ENCODE measurements at regions not wholly inside any gene's neighbourhood (a gene's known extent, or its start where the extent isn't known, plus 50 kb on each side); places are given as distances from the start of the nearest gene placed in this dataset.

DNA sequence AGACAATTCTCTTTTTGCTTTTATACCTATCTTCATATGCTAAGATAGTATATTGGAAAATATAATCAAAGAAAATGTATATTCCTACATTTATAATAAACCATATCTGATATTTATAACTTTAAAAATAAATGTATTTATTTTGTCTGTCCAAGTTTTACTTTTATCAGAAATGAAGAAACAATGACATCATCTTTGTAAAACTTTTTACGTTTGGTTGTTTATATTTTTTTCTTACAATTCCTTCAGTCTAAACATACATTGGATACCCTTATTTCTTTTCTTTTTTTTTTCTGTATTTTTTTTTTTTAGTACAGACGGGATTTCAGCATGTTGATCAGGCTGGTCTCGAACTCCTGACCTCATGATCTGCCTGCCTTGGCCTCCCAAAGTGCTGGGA is 1577.0 kb upstream of the SLC39A10 start:
- TF ChIP-seq, protein P1, sequence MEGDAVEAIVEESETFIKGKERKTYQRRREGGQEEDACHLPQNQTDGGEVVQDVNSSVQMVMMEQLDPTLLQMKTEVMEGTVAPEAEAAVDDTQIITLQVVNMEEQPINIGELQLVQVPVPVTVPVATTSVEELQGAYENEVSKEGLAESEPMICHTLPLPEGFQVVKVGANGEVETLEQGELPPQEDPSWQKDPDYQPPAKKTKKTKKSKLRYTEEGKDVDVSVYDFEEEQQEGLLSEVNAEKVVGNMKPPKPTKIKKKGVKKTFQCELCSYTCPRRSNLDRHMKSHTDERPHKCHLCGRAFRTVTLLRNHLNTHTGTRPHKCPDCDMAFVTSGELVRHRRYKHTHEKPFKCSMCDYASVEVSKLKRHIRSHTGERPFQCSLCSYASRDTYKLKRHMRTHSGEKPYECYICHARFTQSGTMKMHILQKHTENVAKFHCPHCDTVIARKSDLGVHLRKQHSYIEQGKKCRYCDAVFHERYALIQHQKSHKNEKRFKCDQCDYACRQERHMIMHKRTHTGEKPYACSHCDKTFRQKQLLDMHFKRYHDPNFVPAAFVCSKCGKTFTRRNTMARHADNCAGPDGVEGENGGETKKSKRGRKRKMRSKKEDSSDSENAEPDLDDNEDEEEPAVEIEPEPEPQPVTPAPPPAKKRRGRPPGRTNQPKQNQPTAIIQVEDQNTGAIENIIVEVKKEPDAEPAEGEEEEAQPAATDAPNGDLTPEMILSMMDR (conservative IDR thresholded peaks at IDR 0.05) = no peak
- TF ChIP-seq EZH2 (IDR thresholded peaks at IDR 0.05; ENCODE audit: low read depth) = no peak

Measured in PC-9 (cell line).